ENCODE measurements at regions not wholly inside any gene's neighbourhood (a gene's known extent, or its start where the extent isn't known, plus 50 kb on each side); places are given as distances from the start of the nearest gene placed in this dataset.

DNA sequence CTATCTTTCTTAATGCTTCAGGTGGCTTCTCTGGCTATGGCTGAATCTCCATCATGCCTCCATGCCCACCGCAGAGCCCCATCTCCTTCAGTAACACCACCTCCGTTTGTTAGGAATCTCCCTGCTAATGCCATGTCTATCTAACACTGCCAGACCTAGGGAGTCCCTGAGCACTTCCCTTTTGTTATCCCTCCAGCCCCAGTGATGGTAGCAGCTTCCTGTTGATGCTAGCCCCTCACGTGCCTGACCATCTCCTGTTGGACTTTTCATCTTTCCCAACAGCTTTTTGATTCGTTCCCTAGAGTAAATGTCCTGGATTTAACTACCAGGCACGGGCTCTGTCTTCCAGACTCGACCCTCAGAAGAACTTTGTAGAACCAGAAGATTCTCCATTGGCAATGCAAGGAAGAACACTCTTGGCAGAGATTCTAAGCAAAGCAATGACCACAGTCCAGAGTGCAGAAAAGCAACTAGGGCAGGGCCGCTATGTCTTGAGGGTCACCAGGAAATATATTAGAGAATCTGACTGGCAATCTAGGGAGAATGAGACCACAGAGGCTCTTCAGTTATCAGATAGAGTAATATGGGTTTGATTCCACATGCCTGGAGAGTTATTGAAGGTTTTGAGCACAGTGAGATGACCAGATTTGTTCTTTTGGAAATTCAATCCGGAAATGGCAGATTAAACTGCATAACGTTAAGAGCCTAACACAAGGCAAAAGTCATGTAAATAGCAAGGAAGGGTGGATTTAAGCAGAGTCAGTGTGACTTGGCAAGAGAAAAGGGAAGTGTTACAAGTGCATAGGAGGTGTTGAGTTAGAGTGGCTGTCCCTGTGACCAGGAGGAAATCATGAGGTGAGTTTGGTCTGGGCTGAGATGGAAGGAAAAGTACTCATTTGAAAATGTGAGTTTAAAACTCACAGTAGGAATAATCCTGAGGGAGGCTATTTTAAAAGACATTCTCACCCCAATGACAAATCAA is 555.2 kb downstream of the ACTL7B start:
- POLR2A ChIA-PET, result no interaction called here
- H4K20me1 ChIP-seq (replicated peaks; ENCODE audit: control insufficient read depth, extremely low read depth, insufficient read depth, low read length), result no peaks in the 10 kb centered on the region
- no peak for FAIRE-seq
- BruUV-seq (replicated peaks), result no TSS peak
- H2AFZ ChIP-seq (ENCODE audit: low read depth, low read length), result no peak overlapping the region
- H3K27me3 ChIP-seq (ENCODE audit: control insufficient read depth in 2 of 2, insufficient read depth in 2 of 2, low read length in 2 of 2), result no peaks in the 10 kb centered on the region
- no peak overlapping the region for H3K9ac ChIP-seq (replicated peaks; ENCODE audit: extremely low read depth, insufficient read depth, low read length)
- no peaks in the 10 kb centered on the region for H3K9me1 ChIP-seq (replicated peaks; ENCODE audit: control insufficient read depth, extremely low read depth, insufficient read depth, low read length)
- no peaks in the 10 kb centered on the region for H3K4me1 ChIP-seq (ENCODE audit: control insufficient read depth, extremely low read depth, insufficient read depth, low read length)
- TF ChIP-seq MYC (IDR thresholded peaks at IDR 0.05; ENCODE audit: low read depth, low read length), result no peak
- no peak for TF ChIP-seq GATA2 (IDR thresholded peaks at IDR 0.05; ENCODE audit: insufficient read depth, insufficient read length, low read depth, low read length)
- TF ChIP-seq, protein P1, sequence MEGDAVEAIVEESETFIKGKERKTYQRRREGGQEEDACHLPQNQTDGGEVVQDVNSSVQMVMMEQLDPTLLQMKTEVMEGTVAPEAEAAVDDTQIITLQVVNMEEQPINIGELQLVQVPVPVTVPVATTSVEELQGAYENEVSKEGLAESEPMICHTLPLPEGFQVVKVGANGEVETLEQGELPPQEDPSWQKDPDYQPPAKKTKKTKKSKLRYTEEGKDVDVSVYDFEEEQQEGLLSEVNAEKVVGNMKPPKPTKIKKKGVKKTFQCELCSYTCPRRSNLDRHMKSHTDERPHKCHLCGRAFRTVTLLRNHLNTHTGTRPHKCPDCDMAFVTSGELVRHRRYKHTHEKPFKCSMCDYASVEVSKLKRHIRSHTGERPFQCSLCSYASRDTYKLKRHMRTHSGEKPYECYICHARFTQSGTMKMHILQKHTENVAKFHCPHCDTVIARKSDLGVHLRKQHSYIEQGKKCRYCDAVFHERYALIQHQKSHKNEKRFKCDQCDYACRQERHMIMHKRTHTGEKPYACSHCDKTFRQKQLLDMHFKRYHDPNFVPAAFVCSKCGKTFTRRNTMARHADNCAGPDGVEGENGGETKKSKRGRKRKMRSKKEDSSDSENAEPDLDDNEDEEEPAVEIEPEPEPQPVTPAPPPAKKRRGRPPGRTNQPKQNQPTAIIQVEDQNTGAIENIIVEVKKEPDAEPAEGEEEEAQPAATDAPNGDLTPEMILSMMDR (IDR thresholded peaks at IDR 0.05; ENCODE audit: extremely low read depth in 1 of 2, insufficient read depth in 1 of 2, low read depth in 1 of 2, low read length in 2 of 2), result no peak
- no peak for TF ChIP-seq EZH2 (IDR thresholded peaks at IDR 0.05; ENCODE audit: borderline replicate concordance, low read depth, low read length, severe bottlenecking)
- TF ChIP-seq FOS (IDR thresholded peaks at IDR 0.05; ENCODE audit: borderline replicate concordance, insufficient read depth, low read length), result no peak
- TF ChIP-seq POLR2AphosphoS5 (IDR thresholded peaks at IDR 0.05; ENCODE audit: insufficient read depth, low read depth, low read length), result no peak
- TF ChIP-seq, protein P2, sequence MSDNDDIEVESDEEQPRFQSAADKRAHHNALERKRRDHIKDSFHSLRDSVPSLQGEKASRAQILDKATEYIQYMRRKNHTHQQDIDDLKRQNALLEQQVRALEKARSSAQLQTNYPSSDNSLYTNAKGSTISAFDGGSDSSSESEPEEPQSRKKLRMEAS (IDR thresholded peaks at IDR 0.05; ENCODE audit: insufficient read depth, insufficient read length), result no peak
- no peak for TF ChIP-seq POLR2A (IDR thresholded peaks at IDR 0.05; ENCODE audit: low read depth, low read length)
- no peak for TF ChIP-seq JUN (IDR thresholded peaks at IDR 0.05; ENCODE audit: borderline replicate concordance, insufficient read depth, insufficient read length, low read depth)
- intact Hi-C loops (cut with micrococcal nuclease) (no loop called here), dilution Hi-C loops (cut with MboI; ENCODE audit: extremely low pct_ligation_motif_present, low sequenced_read_pairs) (no loop called here)
- no peak overlapping the region for H3K4me2 ChIP-seq (ENCODE audit: insufficient read depth, low read length)
- no peak for DNase-seq (ENCODE audit: low read depth, low spot score)
- H3K36me3 ChIP-seq (ENCODE audit: control insufficient read depth in 2 of 2, extremely low read depth in 1 of 2, insufficient read depth in 2 of 2, low read length in 2 of 2), result no peaks in the 10 kb centered on the region
- H3K4me3 ChIP-seq (replicated peaks in 1 of 3; ENCODE audit: insufficient read depth in 1 of 3, low read depth in 1 of 3, low read length in 3 of 3), result no peak overlapping the region
- no peaks in the 10 kb centered on the region for H3K79me2 ChIP-seq (ENCODE audit: control insufficient read depth, insufficient read depth, low read length)
- no peak overlapping the region for H3K27ac ChIP-seq (ENCODE audit: insufficient read depth, low read depth, low read length)
- CTCF ChIA-PET, result no interaction called here
- H3K9me3 ChIP-seq (replicated peaks; ENCODE audit: control insufficient read depth, insufficient read depth, low read length), result no peaks in the 10 kb centered on the region

Measured in endothelial cell of umbilical vein (primary cell).